GM18502 (cell line): ENCODE measurements at regions not wholly inside any gene's neighbourhood (a gene's known extent, or its start where the extent isn't known, plus 50 kb on each side); places are given as distances from the start of the nearest gene placed in this dataset.

Experiments
- ATAC-seq: cut with Tn5 transposase; IDR thresholded peaks from one replicate; pipeline ENCODE4 v1.9.1; 2021; ENCODE audit warnings: mild to moderate bottlenecking; ENCODE audit not compliant: unreplicated experiment, poor library complexity

GRCh38 chr10:56782503-56782902 is 421.4 kb upstream of the ZWINT start:
- no peak for ATAC-seq

GRCh38 chr10:56771343-56771742 is 410.3 kb upstream of the ZWINT start:
- ATAC-seq: no peak

GRCh38 chr10:56763090-56763489 is 402.0 kb upstream of the ZWINT start:
- ATAC-seq: no peak

GRCh38 chr10:56745490-56745889 is 384.4 kb upstream of the ZWINT start:
- no peak for ATAC-seq

- ATAC-seq: no peak
Observed at GRCh38 chr10:56728349-56728748, 367.3 kb upstream of the ZWINT start.

- ATAC-seq: no peak
Observed at GRCh38 chr10:56722912-56723311, 361.9 kb upstream of the ZWINT start.

- ATAC-seq: no peak
Observed at GRCh38 chr10:56715262-56715661, 354.2 kb upstream of the ZWINT start.

- ATAC-seq: no peak
Observed at GRCh38 chr10:56698506-56698905, 337.4 kb upstream of the ZWINT start.

GRCh38 chr10:56679578-56679977 is 318.5 kb upstream of the ZWINT start:
- ATAC-seq: no peak

- peak; percentile 87 for ATAC-seq
Observed at GRCh38 chr10:56662765-56663447, 301.8 kb upstream of the ZWINT start.

GRCh38 chr10:56653289-56653688 is 292.2 kb upstream of the ZWINT start:
- ATAC-seq: no peak

- no peak for ATAC-seq
Observed at GRCh38 chr10:56646329-56647111, 285.5 kb upstream of the ZWINT start.

- peak; percentile 99 for ATAC-seq
Observed at GRCh38 chr10:56633876-56634452, 272.9 kb upstream of the ZWINT start.

- no peak for ATAC-seq
Observed at GRCh38 chr10:56632537-56632936, 271.5 kb upstream of the ZWINT start.

- ATAC-seq: peak; percentile 69
Observed at GRCh38 chr10:56624082-56624481, 263.0 kb upstream of the ZWINT start.

GRCh38 chr10:56623064-56623463 is 262.0 kb upstream of the ZWINT start:
- ATAC-seq: no peak

- peak; percentile 90 for ATAC-seq
Observed at GRCh38 chr10:56622335-56622973, 261.4 kb upstream of the ZWINT start.

GRCh38 chr10:56606202-56606601 is 245.1 kb upstream of the ZWINT start:
- ATAC-seq: no peak

GRCh38 chr10:56605051-56605450 is 244.0 kb upstream of the ZWINT start:
- no peak for ATAC-seq

- ATAC-seq: no peak
Observed at GRCh38 chr10:56604624-56605023, 243.6 kb upstream of the ZWINT start.

- no peak for ATAC-seq
Observed at GRCh38 chr10:56599201-56599600, 238.1 kb upstream of the ZWINT start.
